ENCODE measurements at regions not wholly inside any gene's neighbourhood (a gene's known extent, or its start where the extent isn't known, plus 50 kb on each side); places are given as distances from the start of the nearest gene placed in this dataset.

- no peak for DNase-seq
These were observed 93.4 kb downstream of the TENT4A start for GRCh38 chr5:6806668-6807067.

GRCh38 chr5:6808462-6808861 is 95.2 kb downstream of the TENT4A start:
- DNase-seq = no peak

GRCh38 chr5:6810641-6811405 is 97.6 kb downstream of the TENT4A start:
- no peak for DNase-seq

GRCh38 chr5:6812091-6812490 is 98.9 kb downstream of the TENT4A start:
- DNase-seq = no peak

GRCh38 chr5:6812800-6813731 is 99.8 kb downstream of the TENT4A start:
- DNase-seq = no peak

GRCh38 chr5:6814816-6815215 is 101.6 kb downstream of the TENT4A start:
- DNase-seq = no peak

GRCh38 chr5:6818594-6819511 is 105.6 kb downstream of the TENT4A start:
- no peak for DNase-seq

- no peak for DNase-seq
These were observed 106.3 kb downstream of the TENT4A start for GRCh38 chr5:6819521-6819920.

GRCh38 chr5:6820851-6821479 is 107.7 kb downstream of the TENT4A start:
- DNase-seq = peak; percentile 65

- DNase-seq = no peak
These were observed 108.8 kb downstream of the TENT4A start for GRCh38 chr5:6822068-6822467.

- no peak for DNase-seq
These were observed 109.5 kb downstream of the TENT4A start for GRCh38 chr5:6822556-6823343.

- no peak for DNase-seq
These were observed 110.8 kb downstream of the TENT4A start for GRCh38 chr5:6823996-6824395.

- DNase-seq = no peak
These were observed 112.5 kb downstream of the TENT4A start for GRCh38 chr5:6825678-6826244.

GRCh38 chr5:6826756-6827155 is 113.5 kb downstream of the TENT4A start:
- no peak for DNase-seq

GRCh38 chr5:6827526-6828219 is 114.4 kb downstream of the TENT4A start:
- DNase-seq = no peak

- DNase-seq = peak; percentile 16
These were observed 116.0 kb downstream of the TENT4A start for GRCh38 chr5:6829150-6829784.

GRCh38 chr5:6830643-6831239 is 117.5 kb downstream of the TENT4A start:
- DNase-seq = no peak

GRCh38 chr5:6831678-6832671 is 118.7 kb downstream of the TENT4A start:
- DNase-seq = no peak

All from DMS 273 treated with DMSO at 0.1 percent for 48 hours (cell line).